GM21381 (cell line): ENCODE measurements at regions not wholly inside any gene's neighbourhood (a gene's known extent, or its start where the extent isn't known, plus 50 kb on each side); places are given as distances from the start of the nearest gene placed in this dataset.
A peak's percentile ranks its signal among the peaks of the same experiment; 100 is the strongest.

Source experiments
- ATAC-seq: cut with Tn5 transposase; IDR thresholded peaks from one replicate; pipeline ENCODE4 v1.9.1; 2021; ENCODE audit warnings: mild to moderate bottlenecking, moderate library complexity; ENCODE audit not compliant: unreplicated experiment

DNA sequence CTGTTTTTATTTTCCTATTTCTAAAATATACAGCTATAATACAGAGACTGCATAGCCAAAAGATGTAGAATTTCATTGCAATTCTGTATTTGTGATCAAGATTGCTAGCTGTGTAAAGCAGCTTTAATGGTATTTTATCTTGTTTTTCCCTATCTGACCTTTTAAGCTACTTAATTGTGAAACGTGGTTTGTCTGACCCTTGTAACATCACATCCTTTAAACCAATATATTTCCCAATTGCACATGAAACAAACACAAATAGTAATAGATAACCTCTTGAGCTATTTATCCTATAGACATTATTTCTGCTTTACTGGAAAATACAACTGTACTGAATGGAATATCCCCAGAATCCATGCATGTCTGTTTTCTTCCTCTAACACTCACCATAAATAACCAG lies 112.2 kb upstream of the PLPPR4 start:
- no peak for ATAC-seq

DNA sequence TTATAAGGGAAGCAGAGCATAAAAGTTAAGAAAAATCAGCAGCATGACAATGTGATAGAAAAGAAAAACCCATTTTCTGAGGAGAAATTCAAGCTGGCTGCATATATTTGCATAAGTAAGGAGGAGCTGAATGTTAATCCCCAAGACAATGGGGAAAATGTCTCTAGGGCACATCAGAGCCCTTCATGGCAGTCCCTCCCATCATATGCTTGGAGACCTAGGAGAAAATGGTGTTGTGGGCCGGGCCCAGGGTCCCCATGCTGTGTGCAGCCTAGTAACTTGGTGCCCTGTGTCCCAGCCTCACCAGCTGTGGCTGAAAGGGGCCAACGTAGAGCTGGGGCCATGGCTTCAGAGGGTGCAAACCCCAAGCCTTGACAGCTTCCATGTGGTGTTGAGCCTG lies 100.6 kb upstream of the PLPPR4 start:
- ATAC-seq, result no peak

- ATAC-seq, result no peak
Measured at GRCh38 chr1:99170516-99170915, 93.8 kb upstream of the PLPPR4 start.

GRCh38 chr1:99171184-99171813 lies 93.0 kb upstream of the PLPPR4 start:
- no peak for ATAC-seq

- ATAC-seq, result no peak
Measured at GRCh38 chr1:99173282-99173681, 91.0 kb upstream of the PLPPR4 start.

DNA sequence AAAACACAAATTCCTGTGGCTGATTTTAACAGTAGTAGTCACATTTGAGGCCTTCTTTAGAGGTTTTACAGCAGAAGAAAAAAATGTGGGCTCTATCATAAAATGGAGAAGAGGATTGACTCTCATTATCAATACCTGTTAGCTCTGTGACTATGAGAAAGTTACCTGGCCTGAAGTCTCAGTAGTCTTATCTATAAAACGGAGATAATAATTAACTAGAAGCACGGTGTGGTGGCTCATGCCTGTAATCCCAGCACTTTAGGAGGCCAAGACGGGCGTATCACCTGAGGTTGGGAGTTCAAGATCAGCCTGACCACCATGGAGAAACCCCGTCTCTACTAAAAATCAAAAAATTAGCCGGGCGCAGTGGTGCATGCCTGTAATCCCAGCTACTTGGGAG lies 90.4 kb upstream of the PLPPR4 start:
- no peak for ATAC-seq

DNA sequence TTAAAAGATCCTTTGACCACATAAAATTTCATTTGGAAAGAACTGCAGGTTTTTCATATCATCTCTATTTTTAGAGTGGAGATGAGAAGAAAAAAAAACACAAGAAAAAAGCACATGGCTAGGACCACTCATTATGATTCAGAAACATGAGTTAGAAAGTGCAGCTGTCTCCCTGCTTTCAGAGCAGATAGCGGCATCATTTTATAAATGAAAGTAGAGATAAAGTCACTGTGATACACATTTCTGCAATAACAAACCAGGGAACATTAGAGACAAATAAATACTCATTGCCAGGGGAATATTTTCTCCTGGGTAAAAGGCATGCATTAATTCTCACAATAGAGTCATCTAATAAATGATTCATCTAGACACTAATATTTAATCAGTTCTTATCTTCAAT lies 87.5 kb upstream of the PLPPR4 start:
- no peak for ATAC-seq

- no peak for ATAC-seq
Measured at GRCh38 chr1:99177465-99177864, 86.8 kb upstream of the PLPPR4 start.

GRCh38 chr1:99180343-99180808 lies 83.9 kb upstream of the PLPPR4 start:
- ATAC-seq, result peak; percentile 100

DNA sequence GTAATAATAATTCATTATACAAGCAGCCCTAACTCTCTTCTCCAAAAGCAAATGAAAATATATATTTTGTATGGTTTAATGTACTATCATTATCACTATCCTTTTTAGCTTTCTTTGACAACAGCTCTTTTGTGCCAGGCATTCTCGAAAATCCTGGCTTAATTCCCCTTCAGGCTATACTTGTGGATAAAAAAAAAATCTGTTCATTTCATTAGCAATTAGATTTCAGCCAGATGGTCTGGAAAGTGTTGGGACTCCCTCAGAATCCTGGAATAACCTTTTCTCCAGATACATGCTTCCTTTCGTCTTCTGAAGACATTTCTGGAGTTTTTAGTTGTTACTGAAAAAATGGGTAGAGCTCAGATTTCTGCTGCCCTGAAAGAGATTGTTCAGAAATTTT lies 83.4 kb upstream of the PLPPR4 start:
- ATAC-seq, result no peak

- ATAC-seq, result no peak
Measured at GRCh38 chr1:99181892-99182291, 82.4 kb upstream of the PLPPR4 start.

DNA sequence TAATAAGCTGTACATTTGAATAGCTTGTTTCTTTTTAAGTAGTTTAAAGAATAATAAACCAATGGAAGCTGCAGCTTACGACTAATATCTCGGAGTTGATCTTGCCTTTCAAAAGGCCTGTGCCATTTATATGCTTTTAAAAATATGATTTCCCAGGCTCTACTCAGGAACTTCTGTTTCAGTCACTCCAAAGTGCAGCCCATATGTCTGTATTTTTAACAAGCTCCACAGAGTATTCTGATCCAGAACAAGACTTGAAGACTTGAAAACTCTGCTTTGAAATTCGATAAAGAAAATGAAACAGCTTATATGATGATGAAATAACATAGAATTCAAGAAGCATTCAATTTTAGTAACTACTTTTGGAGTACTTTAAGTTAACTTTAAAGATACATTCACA lies 79.1 kb upstream of the PLPPR4 start:
- no peak for ATAC-seq

DNA sequence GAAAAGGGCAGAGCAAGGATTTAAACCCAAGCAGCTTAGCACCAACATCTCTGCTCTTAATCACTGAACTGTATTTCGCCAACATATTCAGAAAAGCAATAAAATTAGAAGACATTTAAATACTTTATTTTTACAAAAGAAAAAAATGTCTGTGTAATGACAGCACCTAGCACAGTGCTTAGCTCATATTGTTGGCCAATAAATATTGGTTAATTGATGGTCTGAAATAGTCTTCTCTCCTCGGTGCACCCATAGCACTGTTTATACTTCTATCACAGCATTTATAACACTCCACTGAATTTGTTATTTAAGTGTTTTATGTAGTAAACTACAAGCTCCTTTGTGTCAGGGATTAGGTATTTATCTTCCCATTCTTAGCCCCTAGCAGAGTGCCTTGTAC lies 70.9 kb upstream of the PLPPR4 start:
- ATAC-seq, result no peak

- no peak for ATAC-seq
Measured at GRCh38 chr1:99198393-99198792, 65.9 kb upstream of the PLPPR4 start.

DNA sequence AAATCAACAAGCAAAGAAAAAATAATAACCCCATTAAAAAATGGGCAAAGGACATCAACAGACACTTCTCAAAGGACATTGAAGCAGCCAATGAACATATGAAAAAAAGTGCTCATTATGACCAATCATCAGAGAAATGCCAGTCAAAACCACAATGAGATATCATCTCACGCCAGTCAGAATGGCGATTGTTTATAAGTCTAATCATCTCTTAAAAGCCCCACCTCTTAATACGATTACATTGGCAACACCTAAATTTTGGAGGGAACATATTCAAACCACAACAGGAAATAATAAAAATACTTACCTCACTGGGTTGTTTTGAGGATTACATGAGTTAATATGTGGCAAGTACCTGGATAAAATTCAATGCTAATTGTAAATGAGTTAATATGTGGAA lies 57.1 kb upstream of the PLPPR4 start:
- ATAC-seq, result no peak
